RKO (cell line): ENCODE measurements at regions not wholly inside any gene's neighbourhood (a gene's known extent, or its start where the extent isn't known, plus 50 kb on each side); places are given as distances from the start of the nearest gene placed in this dataset.
"Not testable (repeated sequence)": the region's sequence is repeated elsewhere in the genome, so short reads cannot be mapped to it uniquely, and the experiment has no call there.

Source experiments
- DNase-seq: peaks from one replicate; pipeline ENCODE4 v3.0.0-alpha.2; 2016; ENCODE audit warnings: low spot score

DNA sequence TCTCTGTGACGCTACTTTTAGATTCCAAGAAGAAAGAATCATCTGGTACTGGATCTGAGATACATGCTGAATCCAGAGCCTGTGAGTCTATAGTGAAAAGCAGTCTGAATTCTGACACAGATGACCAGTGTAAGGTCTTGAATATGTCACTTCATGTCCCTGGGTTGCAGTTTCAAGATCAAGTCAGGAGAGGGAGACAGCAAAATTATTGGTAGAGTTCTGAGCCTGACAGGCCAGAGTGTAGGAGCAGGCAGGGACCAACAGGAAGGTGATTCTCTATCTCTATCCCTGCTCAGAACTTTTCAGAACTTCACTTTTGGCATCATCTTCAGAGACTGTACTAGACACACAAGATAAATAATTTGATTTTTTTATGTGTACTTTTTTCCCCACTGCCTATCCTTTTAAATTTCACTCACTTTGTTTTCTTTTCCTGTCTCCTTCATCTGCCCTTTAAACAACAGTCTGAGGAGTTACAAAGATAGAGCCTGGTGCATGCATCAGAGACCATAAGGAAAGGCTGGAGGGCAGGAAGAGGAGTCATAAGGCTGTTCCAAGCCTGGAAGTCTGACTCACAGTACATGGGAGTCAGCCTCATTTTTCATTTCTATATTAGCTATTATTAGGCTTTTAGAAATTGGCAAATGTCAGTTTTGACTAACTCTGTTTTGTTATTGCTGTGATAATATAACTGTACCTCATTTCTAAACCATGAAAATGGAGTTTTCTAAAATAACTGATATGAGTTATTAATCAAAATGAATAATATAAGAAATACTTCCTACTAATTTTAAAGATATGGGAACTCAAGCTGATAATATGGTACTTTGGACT is 120.2 kb upstream of the TMEM229A start:
- DNase-seq = peak; percentile 64

DNA sequence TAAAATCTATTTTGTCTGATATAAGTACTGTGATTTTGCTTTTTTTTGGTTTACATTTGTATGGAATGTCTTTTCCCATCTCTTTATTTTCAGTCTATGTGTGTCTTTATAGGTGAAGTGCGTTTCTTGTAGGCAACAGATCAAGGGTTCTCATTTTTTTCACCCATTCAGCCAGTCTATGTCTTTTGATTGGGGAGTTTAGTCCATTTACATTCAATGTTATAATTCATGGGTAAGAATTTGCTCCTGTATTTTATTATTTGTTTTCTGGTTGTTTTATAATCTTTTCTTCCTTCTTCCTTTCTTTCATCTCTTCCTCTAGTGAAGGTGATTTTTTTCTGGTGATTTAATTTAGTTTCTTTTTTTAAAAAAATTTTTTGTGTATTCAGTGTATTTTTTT is 104.8 kb upstream of the TMEM229A start:
- DNase-seq = no peak

DNA sequence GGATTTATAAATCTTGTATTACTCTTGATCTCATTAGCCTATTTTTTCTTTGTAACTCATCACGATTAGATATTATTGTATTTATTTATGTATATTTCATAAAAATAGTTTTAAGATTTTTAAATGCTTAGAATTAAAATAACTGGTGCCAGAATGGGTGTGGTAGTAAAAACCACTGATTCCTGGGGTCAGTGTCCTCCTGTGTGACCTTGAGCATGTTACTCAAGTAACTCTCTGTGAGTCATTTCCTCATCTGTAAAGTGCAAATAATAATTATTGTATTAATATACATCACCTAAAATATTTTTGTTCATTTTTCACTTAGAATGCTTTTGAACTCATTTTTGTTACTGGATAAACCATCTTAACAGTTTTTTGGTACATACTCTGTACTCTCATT is 91.3 kb upstream of the TMEM229A start:
- no peak for DNase-seq

DNA sequence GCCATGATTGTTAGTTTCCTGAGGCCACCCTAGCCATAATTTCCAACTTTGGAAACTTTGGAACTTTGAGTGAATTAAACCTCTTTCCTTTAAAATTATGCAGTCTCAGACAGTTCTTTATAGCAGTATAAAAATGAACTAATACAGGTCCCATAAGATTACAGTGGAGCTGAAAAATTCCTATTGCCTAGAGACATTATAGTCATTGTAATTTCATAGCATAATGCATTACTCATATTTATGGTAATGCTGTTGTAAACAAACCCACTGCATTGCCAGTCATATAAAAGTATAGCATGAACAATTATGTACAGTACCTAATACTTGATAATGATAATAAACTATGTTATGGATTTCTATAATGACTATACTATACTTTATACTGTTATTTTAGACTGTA is 88.0 kb upstream of the TMEM229A start:
- no peak for DNase-seq

DNA sequence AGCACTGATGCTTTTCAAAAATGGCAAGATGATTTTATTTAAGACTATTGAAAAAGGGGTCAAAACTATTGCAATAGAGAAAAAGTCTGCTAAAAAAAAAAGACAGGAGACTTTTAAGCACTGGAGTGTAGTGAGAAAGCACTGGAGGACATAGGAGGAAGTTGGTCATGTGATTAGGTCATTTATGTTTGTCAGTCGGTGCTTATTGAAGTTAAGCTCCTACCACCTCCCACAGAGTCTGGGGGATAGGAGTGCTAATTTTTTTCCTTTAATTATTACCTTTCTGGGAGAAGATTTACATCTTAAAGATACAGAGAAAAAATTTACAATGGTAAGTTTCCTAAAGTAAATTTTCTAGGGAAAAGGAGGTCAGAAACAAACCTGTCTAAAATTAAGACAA is 80.2 kb upstream of the TMEM229A start:
- no peak for DNase-seq

DNA sequence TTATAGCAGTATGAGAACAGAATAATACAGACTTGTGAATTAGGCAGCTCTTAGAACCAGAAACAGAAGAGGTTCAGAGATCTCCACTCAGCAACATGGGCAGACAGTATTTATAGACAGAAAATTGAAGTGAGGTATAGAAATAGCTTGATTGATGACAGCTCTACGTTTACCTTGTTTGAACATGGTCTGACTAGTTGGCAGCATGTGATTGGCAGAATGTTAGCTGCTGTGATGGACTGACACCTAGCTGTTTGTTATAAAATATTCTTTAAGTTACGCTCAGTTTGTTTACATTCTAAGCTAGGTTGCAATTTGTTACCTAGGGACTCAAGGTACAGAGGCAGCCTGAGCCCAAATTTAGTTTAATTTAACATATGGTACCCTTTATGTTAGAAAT is 73.7 kb upstream of the TMEM229A start:
- DNase-seq = no peak

DNA sequence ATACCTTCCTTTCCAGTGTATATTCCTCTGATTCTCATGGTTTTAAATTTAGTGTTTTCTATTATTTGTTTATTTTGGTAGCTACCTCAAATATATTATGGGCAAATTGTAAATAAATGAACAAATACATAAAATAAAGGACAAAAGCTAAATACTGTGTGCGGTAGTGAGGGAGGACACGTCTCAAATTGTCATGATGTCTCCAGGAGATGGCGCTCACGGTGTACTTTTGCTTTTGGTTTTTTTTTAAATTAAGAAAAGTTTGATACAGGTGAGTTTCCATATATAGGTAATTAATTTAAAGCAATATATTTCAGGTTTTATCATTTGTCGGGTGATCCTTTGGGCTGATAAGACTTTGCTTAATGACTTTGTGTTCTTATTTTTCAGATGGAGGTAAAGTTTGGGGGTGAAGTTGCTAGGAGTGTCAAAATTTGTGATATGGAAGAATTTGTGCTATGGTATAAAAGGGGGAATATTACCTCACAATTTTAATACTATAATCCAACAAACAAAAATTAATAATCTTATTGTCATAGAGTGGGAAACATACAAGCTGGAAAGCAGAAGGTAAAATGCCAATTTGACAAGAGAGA is 68.4 kb upstream of the TMEM229A start:
- peak; percentile 29 for DNase-seq

DNA sequence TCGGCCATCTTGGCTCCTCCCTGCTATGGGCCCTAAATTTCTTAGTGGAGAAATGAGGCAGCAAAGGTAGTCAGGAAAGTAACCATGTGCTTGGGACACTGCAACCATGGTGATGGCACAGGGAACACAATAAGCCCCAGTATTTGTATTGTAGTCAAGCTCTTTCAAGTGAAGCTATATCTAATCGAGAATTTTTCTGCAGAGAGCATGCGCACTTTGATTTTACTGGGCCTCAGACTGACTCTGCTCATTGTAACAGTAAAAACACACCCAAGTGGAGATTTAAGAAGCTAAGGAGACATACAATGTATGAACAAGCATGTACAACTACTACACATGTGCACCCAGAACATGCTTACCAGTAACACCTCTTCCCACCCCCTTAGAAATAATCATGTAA is 67.3 kb upstream of the TMEM229A start:
- no peak for DNase-seq

DNA sequence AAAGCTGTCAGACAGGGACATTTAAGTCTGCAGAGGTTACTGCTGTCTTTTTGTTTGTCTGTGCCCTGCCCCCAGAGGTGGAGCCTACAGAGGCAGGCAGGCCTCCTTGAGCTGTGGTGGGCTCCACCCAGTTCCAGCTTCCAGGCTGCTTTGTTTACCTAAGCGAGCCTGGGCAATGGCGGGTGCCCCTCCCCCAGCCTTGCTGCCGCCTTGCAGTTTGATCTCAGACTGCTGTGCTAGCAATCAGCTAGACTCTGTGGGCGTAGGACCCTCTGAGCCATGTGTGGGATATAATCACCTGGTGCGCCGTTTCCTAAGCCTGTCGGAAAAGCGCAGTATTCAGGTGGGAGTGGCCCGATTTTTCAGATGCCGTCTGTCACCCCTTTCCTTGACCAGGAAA is 66.7 kb upstream of the TMEM229A start:
- not testable (repeated sequence) for DNase-seq

DNA sequence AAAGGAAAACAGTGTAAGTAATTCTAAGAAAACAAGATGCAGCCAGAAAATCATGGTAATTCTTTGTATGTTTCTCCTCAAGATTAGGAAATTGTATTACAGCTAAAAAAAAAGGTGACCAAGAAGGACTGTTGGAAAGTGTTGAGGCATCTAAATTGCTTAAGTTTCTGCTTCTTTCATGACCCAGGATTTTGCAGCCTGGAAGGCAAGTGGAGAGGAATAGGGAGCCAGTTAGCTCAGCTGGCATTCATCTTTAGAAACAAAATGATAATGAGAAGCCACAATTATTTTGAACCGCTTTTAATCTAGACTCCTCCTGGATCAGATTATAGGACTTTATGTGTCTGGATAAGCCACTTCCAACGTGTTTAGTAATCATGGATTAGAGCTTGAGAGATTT is 56.8 kb upstream of the TMEM229A start:
- no peak for DNase-seq

DNA sequence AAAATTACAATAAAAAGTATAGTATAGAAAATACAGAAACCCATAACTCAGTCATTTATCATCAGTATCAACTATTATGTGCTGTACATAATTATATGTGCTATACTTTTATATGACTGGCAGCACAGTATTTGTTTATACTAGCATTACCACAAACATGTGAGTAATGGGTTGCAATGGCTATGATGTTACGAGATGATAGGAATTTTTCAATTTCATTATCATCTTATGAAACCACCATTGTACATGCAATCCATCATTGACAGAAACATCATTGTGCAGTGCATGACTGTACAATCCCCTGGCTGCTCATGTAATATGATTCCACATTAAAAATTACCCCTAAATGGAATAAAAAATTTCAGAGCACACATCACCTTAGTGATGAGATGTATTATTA is 55.7 kb upstream of the TMEM229A start:
- no peak for DNase-seq

DNA sequence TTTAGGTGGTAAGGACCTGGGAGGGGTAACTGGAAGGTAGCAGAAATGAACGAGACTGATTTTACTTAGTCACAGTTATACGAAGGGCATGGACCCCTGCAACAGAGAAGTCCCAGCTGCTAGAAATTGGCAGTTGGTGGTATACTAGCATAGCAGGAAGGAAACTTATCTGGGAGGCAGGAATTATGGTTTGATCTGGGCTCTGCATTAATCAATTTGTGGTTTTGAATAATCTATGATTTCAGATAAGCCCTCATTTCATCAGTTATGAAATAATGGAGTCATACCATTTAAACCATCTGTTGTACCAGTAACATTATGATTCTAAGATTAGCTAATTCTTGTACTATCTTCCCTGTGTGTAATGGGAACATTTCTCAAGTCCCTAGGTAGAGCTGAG is 54.0 kb upstream of the TMEM229A start:
- no peak for DNase-seq

DNA sequence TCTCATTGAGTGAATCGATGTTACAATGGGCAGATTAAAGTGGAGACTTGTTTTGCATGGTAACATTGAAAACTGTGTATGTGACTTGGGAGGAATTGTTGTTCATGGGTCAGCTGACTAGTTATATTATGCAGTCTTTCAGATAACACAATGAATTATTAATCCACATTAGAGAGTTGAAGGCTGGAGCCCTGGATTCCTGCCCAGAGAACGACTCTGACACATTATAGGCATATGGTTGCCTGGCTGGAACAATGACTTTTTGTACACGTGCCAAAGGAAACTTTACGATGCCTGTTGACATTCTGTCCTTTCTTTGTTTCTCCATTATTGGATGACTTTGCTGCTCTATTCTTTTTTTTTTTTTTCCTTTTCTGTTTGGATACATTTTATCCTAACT is 52.3 kb upstream of the TMEM229A start:
- no peak for DNase-seq

DNA sequence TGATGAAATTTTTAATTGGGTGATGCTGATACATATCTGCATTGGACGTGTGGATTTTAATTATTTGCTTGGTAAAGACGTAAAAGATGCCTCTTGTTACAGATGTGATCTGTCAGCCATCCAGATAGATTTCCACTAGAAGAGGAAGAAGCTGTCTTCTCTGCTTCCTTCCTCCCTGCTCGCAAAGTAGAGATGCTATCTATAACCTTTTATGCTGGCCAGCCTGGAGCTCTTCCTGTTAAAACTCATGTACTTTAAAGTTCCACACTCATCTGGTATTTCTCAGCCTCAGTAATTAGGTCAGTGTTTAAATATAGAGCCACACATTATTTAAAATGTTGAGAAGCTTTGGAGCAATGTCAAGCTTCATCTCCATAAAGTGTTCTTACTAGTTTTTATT is 51.2 kb upstream of the TMEM229A start:
- DNase-seq = no peak
